KMS-11 (cell line): ENCODE measurements at regions not wholly inside any gene's neighbourhood (a gene's known extent, or its start where the extent isn't known, plus 50 kb on each side); places are given as distances from the start of the nearest gene placed in this dataset.

Experiments
- H2AFZ ChIP-seq: fragments of 200-600 bp; sonication (generic); 2 replicates; pipeline ENCODE4 v1.6.1; 2016; ENCODE audit warnings: antibody characterized with exemption, mixed run types, low read depth
- H3K27ac ChIP-seq: fragments of 200-600 bp; sonication (generic); 2 replicates; pipeline ENCODE4 v1.6.1; 2016; ENCODE audit warnings: mild to moderate bottlenecking, mixed run types
- H3K27me3 ChIP-seq: fragments of 200-600 bp; sonication (generic); 2 replicates; pipeline ENCODE4 v1.6.1; 2017; ENCODE audit warnings: mild to moderate bottlenecking, low read depth, mixed run types, moderate library complexity; ENCODE audit not compliant: insufficient read depth
- H3K36me3 ChIP-seq: fragments of 200-600 bp; sonication (generic); 2 replicates; pipeline ENCODE4 v1.6.1; 2017; ENCODE audit warnings: mild to moderate bottlenecking, mixed run types; ENCODE audit not compliant: insufficient read depth
- H3K4me1 ChIP-seq: fragments of 200-600 bp; sonication (generic); 2 replicates; pipeline ENCODE4 v1.6.1; 2016; ENCODE audit warnings: mild to moderate bottlenecking, low read depth, mixed run types; ENCODE audit not compliant: poor library complexity, severe bottlenecking
- H3K4me2 ChIP-seq: fragments of 200-600 bp; sonication (generic); 2 replicates; pipeline ENCODE4 v1.7.0; 2016; ENCODE audit warnings: mild to moderate bottlenecking, mixed run types
- H3K4me3 ChIP-seq: fragments of 200-600 bp; sonication (generic); IDR thresholded peaks from 2 replicates; pipeline ENCODE4 v1.6.1; 2017; ENCODE audit warnings: low read depth, low read length, mixed read lengths; ENCODE audit not compliant: insufficient read depth
- H3K79me2 ChIP-seq: fragments of 200-600 bp; sonication (generic); 2 replicates; pipeline ENCODE4 v1.6.1; 2016; ENCODE audit warnings: low read depth, mixed run types; ENCODE audit not compliant: insufficient read depth
- H3K9ac ChIP-seq: fragments of 200-600 bp; sonication (generic); 2 replicates; pipeline ENCODE4 v1.6.1; 2016; ENCODE audit warnings: mild to moderate bottlenecking, mixed run types
- H4K20me1 ChIP-seq: fragments of 200-600 bp; sonication (generic); 2 replicates; pipeline ENCODE4 v1.6.1; 2016; ENCODE audit warnings: mild to moderate bottlenecking, mixed run types; ENCODE audit not compliant: insufficient read depth
- CTCF ChIP-seq: fragments of 200-600 bp; sonication (generic); conservative IDR thresholded peaks from 2 replicates; pipeline ENCODE4 v1.6.1; 2017; ENCODE audit warnings: low read depth, mild to moderate bottlenecking, antibody characterized with exemption, low read length, moderate library complexity, mixed read lengths

- TF ChIP-seq CTCF = no peak
- no peak overlapping the region for H3K27ac ChIP-seq
- H3K4me2 ChIP-seq = no peak overlapping the region
- no peaks in the 10 kb centered on the region for H3K36me3 ChIP-seq
- no peaks in the 10 kb centered on the region for H4K20me1 ChIP-seq
- no peak overlapping the region for H3K9ac ChIP-seq
- no peak overlapping the region for H3K4me3 ChIP-seq
- H3K4me1 ChIP-seq = no peaks in the 10 kb centered on the region
- no peaks in the 10 kb centered on the region for H3K79me2 ChIP-seq
- no peak overlapping the region for H2AFZ ChIP-seq
- no peaks in the 10 kb centered on the region for H3K27me3 ChIP-seq
These were observed 84.7 kb upstream of the MYLIP start for GRCh38 chr6:16044211-16044643.

GRCh38 chr6:16043171-16044135 is 85.4 kb upstream of the MYLIP start:
- Histone ChIP-seq H3K4me3 (no peak overlapping the region), H3K27me3 (no peaks in the 10 kb centered on the region), H3K27ac (no peak overlapping the region), H3K4me1 (no peaks in the 10 kb centered on the region), H3K9ac (no peak overlapping the region), H3K36me3 (no peaks in the 10 kb centered on the region), H2AFZ (no peak overlapping the region), H3K4me2 (no peak overlapping the region), H4K20me1 (no peaks in the 10 kb centered on the region), H3K79me2 (no peaks in the 10 kb centered on the region)
- no peak for TF ChIP-seq CTCF

- no peak for TF ChIP-seq CTCF
- no peak overlapping the region for H3K4me3 ChIP-seq
- H3K36me3 ChIP-seq = no peaks in the 10 kb centered on the region
- no peaks in the 10 kb centered on the region for H3K4me1 ChIP-seq
- H3K27ac ChIP-seq = no peak overlapping the region
- no peaks in the 10 kb centered on the region for H3K79me2 ChIP-seq
- no peaks in the 10 kb centered on the region for H3K27me3 ChIP-seq
- no peak overlapping the region for H2AFZ ChIP-seq
- H3K4me2 ChIP-seq = no peak overlapping the region
- no peak overlapping the region for H3K9ac ChIP-seq
- H4K20me1 ChIP-seq = no peaks in the 10 kb centered on the region
These were observed 86.1 kb upstream of the MYLIP start for GRCh38 chr6:16042751-16043150.

- Histone ChIP-seq H2AFZ (no peak overlapping the region), H3K4me3 (no peak overlapping the region), H3K36me3 (no peaks in the 10 kb centered on the region), H3K27ac (no peak overlapping the region), H3K79me2 (no peaks in the 10 kb centered on the region), H3K4me2 (no peak overlapping the region), H4K20me1 (no peaks in the 10 kb centered on the region), H3K9ac (no peak overlapping the region), H3K4me1 (no peaks in the 10 kb centered on the region), H3K27me3 (no peaks in the 10 kb centered on the region)
- no peak for TF ChIP-seq CTCF
These were observed 87.6 kb upstream of the MYLIP start for GRCh38 chr6:16041327-16041726.
